ENCODE measurements at regions not wholly inside any gene's neighbourhood (a gene's known extent, or its start where the extent isn't known, plus 50 kb on each side); places are given as distances from the start of the nearest gene placed in this dataset.

DNA sequence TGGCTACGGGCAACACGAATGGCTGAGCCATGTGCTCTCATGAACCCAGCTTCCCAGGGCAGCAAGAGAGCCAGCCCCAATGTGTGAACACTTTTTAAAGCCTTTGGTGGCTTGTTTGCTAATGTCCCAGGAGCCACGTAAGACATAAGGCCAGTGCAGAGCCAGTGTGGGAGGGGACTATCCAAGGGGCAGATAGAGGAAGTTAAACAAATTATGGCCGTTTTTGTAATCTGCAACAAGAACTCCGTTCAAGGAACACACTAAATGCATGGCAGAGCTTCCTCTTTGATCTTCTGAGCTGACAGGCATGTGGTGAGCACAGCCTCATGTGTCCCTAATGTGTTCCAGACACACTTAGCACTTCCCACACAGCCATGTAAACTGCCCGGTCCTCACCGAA is 133.3 kb downstream of the TEX36 start:
- Histone ChIP-seq H3K79me2 (ENCODE audit: control insufficient read depth, insufficient read depth, low read length) (no peaks in the 10 kb centered on the region), H3K9ac (replicated peaks; ENCODE audit: extremely low read depth, insufficient read depth, low read length) (no peak overlapping the region), H3K27ac (ENCODE audit: insufficient read depth, low read depth, low read length) (peak overlapping the region; percentile 73), H3K4me1 (ENCODE audit: control insufficient read depth, extremely low read depth, insufficient read depth, low read length) (peaks cover 22% of the 10 kb centered on the region), H3K9me1 (replicated peaks; ENCODE audit: control insufficient read depth, extremely low read depth, insufficient read depth, low read length) (no peaks in the 10 kb centered on the region), H3K9me3 (replicated peaks; ENCODE audit: control insufficient read depth, insufficient read depth, low read length) (no peaks in the 10 kb centered on the region), H3K36me3 (ENCODE audit: control insufficient read depth in 2 of 2, extremely low read depth in 1 of 2, insufficient read depth in 2 of 2, low read length in 2 of 2) (no peaks in the 10 kb centered on the region), H3K4me2 (ENCODE audit: insufficient read depth, low read length) (no peak overlapping the region), H2AFZ (ENCODE audit: low read depth, low read length) (peak overlapping the region; percentile 17), H3K27me3 (ENCODE audit: control insufficient read depth in 2 of 2, insufficient read depth in 2 of 2, low read length in 2 of 2) (no peaks in the 10 kb centered on the region), H3K4me3 (replicated peaks in 1 of 3; ENCODE audit: insufficient read depth in 1 of 3, low read depth in 1 of 3, low read length in 3 of 3) (no peak overlapping the region), H4K20me1 (replicated peaks; ENCODE audit: control insufficient read depth, extremely low read depth, insufficient read depth, low read length) (no peaks in the 10 kb centered on the region)
- ChIA-PET CTCF (interaction anchor here (1.0 to 2.0 kb wide), 3 partner anchors 28 to 79 kb away, joined by 3 to 10 read pairs (median 6); no protein-coding TSS in a partner anchor), POLR2A (interaction anchor here (1.3 kb wide), 1 partner anchor 57 kb away, joined by 5 read pairs; no protein-coding TSS in a partner anchor)
- DNase-seq (ENCODE audit: low read depth, low spot score) (no peak), FAIRE-seq (peak; percentile 65)
- BruUV-seq (replicated peaks) = no TSS peak
- dilution Hi-C loops (cut with MboI; ENCODE audit: extremely low pct_ligation_motif_present, low sequenced_read_pairs) = no loop called here
- intact Hi-C loops (cut with micrococcal nuclease) = loop anchor here (1.0 kb wide), 5 partner anchors 27 to 388 kb away; no protein-coding TSS in a partner anchor
- TF ChIP-seq EZH2 (IDR thresholded peaks at IDR 0.05; ENCODE audit: borderline replicate concordance, low read depth, low read length, severe bottlenecking) = no peak
- TF ChIP-seq POLR2A (IDR thresholded peaks at IDR 0.05; ENCODE audit: low read depth, low read length) = no peak
- no peak for TF ChIP-seq JUN (IDR thresholded peaks at IDR 0.05; ENCODE audit: borderline replicate concordance, insufficient read depth, insufficient read length, low read depth)
- TF ChIP-seq GATA2 (IDR thresholded peaks at IDR 0.05; ENCODE audit: insufficient read depth, insufficient read length, low read depth, low read length) = no peak
- TF ChIP-seq MAX (IDR thresholded peaks at IDR 0.05; ENCODE audit: insufficient read depth, insufficient read length) = no peak
- no peak for TF ChIP-seq MYC (IDR thresholded peaks at IDR 0.05; ENCODE audit: low read depth, low read length)
- no peak for TF ChIP-seq POLR2AphosphoS5 (IDR thresholded peaks at IDR 0.05; ENCODE audit: insufficient read depth, low read depth, low read length)
- no peak for TF ChIP-seq CTCF (IDR thresholded peaks at IDR 0.05; ENCODE audit: extremely low read depth in 1 of 2, insufficient read depth in 1 of 2, low read depth in 1 of 2, low read length in 2 of 2)
- no peak for TF ChIP-seq FOS (IDR thresholded peaks at IDR 0.05; ENCODE audit: borderline replicate concordance, insufficient read depth, low read length)
